Activated B cell treated with CpG ODN at 0.5 μM for 24 hours (primary cell): ENCODE measurements at regions not wholly inside any gene's neighbourhood (a gene's known extent, or its start where the extent isn't known, plus 50 kb on each side); places are given as distances from the start of the nearest gene placed in this dataset.

ENCODE experiments used
- ATAC-seq: fragments of 200-7000 bp; cut with Tn5 transposase; one replicate; pipeline ENCODE4 v1.10.0; 2021; ENCODE audit warnings: low read depth, mild to moderate bottlenecking, moderate library complexity
- CTCF ChIA-PET: fragments of 350-600 bp; sonication (Branson Sonifier 250); formaldehyde crosslinking; loops from one replicate; lab custom pipeline; 2021; ENCODE audit warnings: antibody characterized with exemption; lab: Charles Lee
- POLR2A ChIA-PET: fragments of 350-600 bp; sonication (Branson Sonifier 250); formaldehyde crosslinking; loops from one replicate; lab custom pipeline; 2021; ENCODE audit warnings: antibody characterized with exemption; lab: Charles Lee
- DNase-seq: peaks from one replicate; pipeline ENCODE4 v3.0.0; 2022
- H3K27ac Mint-ChIP-seq: one replicate; pipeline ENCODE4 v1.8.0; 2020; ENCODE audit warnings: mixed read lengths
- H3K27me3 Mint-ChIP-seq: one replicate; pipeline ENCODE4 v1.8.0; 2021; ENCODE audit warnings: mixed read lengths
- H3K36me3 Mint-ChIP-seq: one replicate; pipeline ENCODE4 v1.8.0; 2021; ENCODE audit warnings: low read depth, mixed read lengths
- H3K4me1 Mint-ChIP-seq: one replicate; pipeline ENCODE4 v1.8.0; 2021; ENCODE audit warnings: mixed read lengths
- H3K4me3 Mint-ChIP-seq: one replicate; pipeline ENCODE4 v1.8.0; 2020; ENCODE audit warnings: mild to moderate bottlenecking, mixed read lengths
- H3K9me3 Mint-ChIP-seq: one replicate; pipeline ENCODE4 v1.8.0; 2020; ENCODE audit warnings: mixed read lengths
- intact Hi-C: fragments of 100-400 bp; cut with micrococcal nuclease; formaldehyde crosslinking; loops from one replicate; pipeline ENCODE4 v1.15.1; 2024
- TF ChIP-seq, protein P1 (sequence below): fragments of 200-600 bp; IDR thresholded peaks from one replicate; pipeline ENCODE4 v1.8.0; 2022; ENCODE audit warnings: antibody characterized with exemption, mild to moderate bottlenecking

DNA sequence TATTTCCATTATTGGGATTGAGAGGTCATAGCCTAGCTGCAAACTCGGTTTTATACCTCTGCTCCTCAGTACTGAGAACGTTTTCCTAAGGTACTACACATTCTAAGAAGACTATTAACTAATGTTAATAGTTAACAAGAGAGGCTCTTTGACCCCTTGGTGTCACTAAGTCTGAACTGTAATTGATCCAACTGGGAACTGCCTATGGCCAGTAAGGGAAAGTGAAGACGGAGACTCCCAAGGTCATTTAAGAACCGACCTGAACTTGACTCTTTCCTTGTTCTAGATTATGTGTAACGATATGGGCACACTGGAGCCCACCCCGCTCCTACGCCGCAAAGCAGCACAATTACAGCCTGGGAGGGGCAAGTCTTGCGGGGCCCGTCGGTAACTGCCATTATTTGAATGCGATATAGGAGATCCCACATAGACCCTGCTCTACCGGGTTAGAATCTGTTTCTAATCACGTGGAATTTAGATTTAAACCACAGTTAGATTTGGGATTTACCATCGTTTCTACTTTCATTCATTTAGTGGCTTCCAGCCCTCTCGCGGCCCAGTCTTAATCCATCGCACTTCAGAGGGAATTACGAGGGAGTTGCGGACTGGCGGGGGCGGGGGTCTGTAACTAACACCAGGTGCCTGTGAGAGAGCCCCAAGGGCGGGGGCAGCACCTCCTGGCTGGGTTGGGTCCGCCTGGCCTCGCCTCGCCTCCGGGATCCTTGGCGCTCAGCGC lies 84.1 kb upstream of the EPB41L3 start:
- H3K4me1 Mint-ChIP-seq: peaks cover 9% of the 10 kb centered on the region

DNA sequence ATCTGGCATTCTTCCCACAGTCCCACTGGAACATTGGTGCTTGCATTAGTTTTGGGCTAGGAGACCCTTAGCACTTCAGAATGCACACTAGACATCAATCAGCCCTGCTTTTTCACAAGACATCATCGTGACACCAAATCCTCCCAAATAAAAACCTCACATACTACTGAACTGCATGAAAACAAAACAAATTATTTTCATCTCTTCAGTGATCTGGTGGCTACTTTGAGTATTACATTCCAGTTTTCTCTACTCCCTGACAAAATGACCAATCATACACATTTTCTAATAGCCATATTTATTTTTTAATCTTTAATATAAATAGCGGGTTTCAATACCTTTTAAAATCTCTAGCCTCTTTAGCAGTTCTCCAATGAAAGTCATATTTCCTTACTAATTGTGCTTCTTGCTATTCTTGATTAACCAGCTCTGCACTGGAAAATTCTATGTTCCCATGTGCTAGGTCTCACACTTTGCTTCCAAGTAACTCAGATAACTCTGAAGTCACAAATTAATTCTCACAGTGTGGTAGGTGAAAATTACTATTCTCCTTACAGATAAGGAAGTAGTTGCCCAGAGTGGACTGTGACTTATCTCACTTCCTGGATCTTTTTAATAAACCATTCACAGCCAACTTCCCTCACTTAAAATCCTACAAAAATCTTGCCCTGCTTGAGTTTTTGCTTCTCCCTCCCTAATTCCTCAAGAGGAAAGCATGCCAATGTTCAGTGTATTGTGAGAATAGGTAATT lies 82.5 kb upstream of the EPB41L3 start:
- Mint-ChIP-seq H3K4me1 (peaks cover 9% of the 10 kb centered on the region), H3K27ac (no peak overlapping the region), H3K27me3 (peaks cover 14% of the 10 kb centered on the region), H3K4me3 (no peak overlapping the region), H3K36me3 (no peaks in the 10 kb centered on the region), H3K9me3 (no peaks in the 10 kb centered on the region)
- DNase-seq (no peak), ATAC-seq (no peak)
- ChIA-PET CTCF (no interaction called here), POLR2A (no interaction called here)
- intact Hi-C loops: loop anchor here (5.0 kb wide), 1 partner anchor 726 kb away; no protein-coding TSS in a partner anchor
- TF ChIP-seq, protein P1, sequence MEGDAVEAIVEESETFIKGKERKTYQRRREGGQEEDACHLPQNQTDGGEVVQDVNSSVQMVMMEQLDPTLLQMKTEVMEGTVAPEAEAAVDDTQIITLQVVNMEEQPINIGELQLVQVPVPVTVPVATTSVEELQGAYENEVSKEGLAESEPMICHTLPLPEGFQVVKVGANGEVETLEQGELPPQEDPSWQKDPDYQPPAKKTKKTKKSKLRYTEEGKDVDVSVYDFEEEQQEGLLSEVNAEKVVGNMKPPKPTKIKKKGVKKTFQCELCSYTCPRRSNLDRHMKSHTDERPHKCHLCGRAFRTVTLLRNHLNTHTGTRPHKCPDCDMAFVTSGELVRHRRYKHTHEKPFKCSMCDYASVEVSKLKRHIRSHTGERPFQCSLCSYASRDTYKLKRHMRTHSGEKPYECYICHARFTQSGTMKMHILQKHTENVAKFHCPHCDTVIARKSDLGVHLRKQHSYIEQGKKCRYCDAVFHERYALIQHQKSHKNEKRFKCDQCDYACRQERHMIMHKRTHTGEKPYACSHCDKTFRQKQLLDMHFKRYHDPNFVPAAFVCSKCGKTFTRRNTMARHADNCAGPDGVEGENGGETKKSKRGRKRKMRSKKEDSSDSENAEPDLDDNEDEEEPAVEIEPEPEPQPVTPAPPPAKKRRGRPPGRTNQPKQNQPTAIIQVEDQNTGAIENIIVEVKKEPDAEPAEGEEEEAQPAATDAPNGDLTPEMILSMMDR: no peak

More for the DNA sequence above, 84.1 kb upstream of the EPB41L3 start:
- TF ChIP-seq, protein P1: no peak
- POLR2A ChIA-PET: no interaction called here
- intact Hi-C loops: loop anchor here (5.0 kb wide), 1 partner anchor 724 kb away; no protein-coding TSS in a partner anchor
- Mint-ChIP-seq H3K27ac (no peak overlapping the region), H3K27me3 (peaks cover 19% of the 10 kb centered on the region), H3K4me3 (peak overlapping the region; percentile 39), H3K36me3 (no peaks in the 10 kb centered on the region), H3K9me3 (no peaks in the 10 kb centered on the region)
- CTCF ChIA-PET: no interaction called here
- ATAC-seq: no peak
- no peak for DNase-seq

DNA sequence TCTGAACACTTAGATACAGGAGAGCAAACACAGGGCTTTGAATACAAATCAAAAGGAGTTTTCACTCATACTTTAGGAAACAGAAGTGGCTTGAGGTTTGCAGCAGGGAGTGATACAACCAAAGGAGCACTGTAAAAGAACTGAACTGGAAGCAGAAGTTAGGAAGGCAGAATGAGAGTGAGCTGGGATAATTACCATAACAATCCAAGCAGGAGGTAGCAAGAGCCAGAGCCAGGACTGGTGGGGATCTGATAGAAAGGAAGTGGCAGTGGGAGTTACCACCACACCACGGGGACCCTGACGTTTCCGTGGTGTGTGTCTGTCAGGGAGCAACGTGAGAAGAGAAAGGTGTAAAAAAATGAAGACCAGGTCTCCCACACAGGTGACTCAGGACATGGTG lies 81.3 kb upstream of the EPB41L3 start:
- TF ChIP-seq, protein P1: no peak
- no peaks in the 10 kb centered on the region for H3K36me3 Mint-ChIP-seq
- ATAC-seq: no peak
- intact Hi-C loops: loop anchor here (5.0 kb wide), 1 partner anchor 727 kb away; no protein-coding TSS in a partner anchor
- ChIA-PET CTCF (no interaction called here), POLR2A (interaction anchor here (0.7 kb wide), 1 partner anchor 17 kb away, joined by 3 read pairs; no protein-coding TSS in a partner anchor)
- H3K27me3 Mint-ChIP-seq: peaks cover 9% of the 10 kb centered on the region
- peaks cover 9% of the 10 kb centered on the region for H3K4me1 Mint-ChIP-seq
- H3K9me3 Mint-ChIP-seq: no peaks in the 10 kb centered on the region
- no peak for DNase-seq
- no peak overlapping the region for H3K27ac Mint-ChIP-seq
- H3K4me3 Mint-ChIP-seq: no peak overlapping the region

DNA sequence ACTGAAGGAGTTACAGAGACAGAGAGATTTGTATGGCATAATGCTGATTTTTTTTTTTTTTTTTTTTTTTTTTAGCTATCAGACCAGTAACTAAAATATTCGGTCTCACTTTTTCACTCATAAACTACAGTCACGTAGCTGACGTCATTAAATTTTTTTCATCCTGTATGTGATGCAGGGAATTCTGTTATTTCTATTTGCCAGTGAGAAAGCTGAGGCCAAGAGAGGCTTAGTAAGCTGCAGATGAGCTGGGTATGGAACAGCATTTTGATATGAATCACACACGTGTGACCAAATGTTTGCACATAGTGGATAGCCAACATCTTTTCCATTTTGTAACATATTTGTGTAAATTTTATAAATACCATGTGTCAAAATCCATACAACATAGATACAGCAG lies 79.1 kb upstream of the EPB41L3 start:
- Mint-ChIP-seq H3K27ac (no peak overlapping the region), H3K36me3 (no peaks in the 10 kb centered on the region), H3K27me3 (peaks cover 3% of the 10 kb centered on the region), H3K4me1 (peaks cover 2% of the 10 kb centered on the region), H3K9me3 (no peaks in the 10 kb centered on the region), H3K4me3 (no peak overlapping the region)
- intact Hi-C loops: no loop called here
- TF ChIP-seq, protein P1: no peak
- CTCF ChIA-PET: interaction anchor here (0.6 kb wide), 1 partner anchor 8 kb away, joined by 3 read pairs; no protein-coding TSS in a partner anchor
- no peak for ATAC-seq
- POLR2A ChIA-PET: no interaction called here
- DNase-seq: no peak

DNA sequence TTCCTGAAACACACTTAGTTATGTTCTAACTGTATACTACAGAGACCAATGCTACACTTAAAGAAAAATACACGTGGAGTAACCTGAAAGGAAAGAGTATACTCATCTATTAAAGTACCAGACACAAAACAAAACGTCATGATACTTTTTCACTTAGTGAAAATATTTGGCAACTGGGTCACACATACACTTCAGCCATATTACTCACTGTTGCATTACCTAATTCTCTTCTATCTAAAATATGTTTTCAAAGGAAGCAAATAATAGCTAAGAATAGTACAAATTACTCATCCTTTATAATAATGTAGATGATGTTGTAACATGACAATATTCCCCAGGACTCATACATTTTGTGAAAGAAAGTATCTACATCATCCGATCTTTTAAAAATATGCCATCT lies 76.5 kb upstream of the EPB41L3 start:
- intact Hi-C loops: no loop called here
- POLR2A ChIA-PET: no interaction called here
- ATAC-seq (no peak), DNase-seq (no peak)
- CTCF ChIA-PET: no interaction called here
- Mint-ChIP-seq H3K4me1 (no peaks in the 10 kb centered on the region), H3K27ac (no peak overlapping the region), H3K36me3 (no peaks in the 10 kb centered on the region), H3K27me3 (no peaks in the 10 kb centered on the region), H3K9me3 (no peaks in the 10 kb centered on the region), H3K4me3 (no peak overlapping the region)
- TF ChIP-seq, protein P1: no peak
